GM12891 (cell line): ENCODE measurements at regions not wholly inside any gene's neighbourhood (a gene's known extent, or its start where the extent isn't known, plus 50 kb on each side); places are given as distances from the start of the nearest gene placed in this dataset.

ENCODE experiments used
- DNase-seq: peaks from one replicate; pipeline ENCODE4 v3.0.0; 2011; ENCODE audit warnings: low spot score; ENCODE audit not compliant: insufficient read length
- FAIRE-seq: peaks from 2 replicates; lab custom pipeline; 2011; peaks lifted over from hg19 to GRCh38; lab: Jason Lieb, UNC
- PAX5 ChIP-seq: IDR thresholded peaks from 2 replicates; pipeline ENCODE4 v1.6.1; 2011; ENCODE audit warnings: low read length, moderate library complexity, mild to moderate bottlenecking; ENCODE audit not compliant: insufficient read depth, severe bottlenecking
- POLR2A ChIP-seq: IDR thresholded peaks from 2 replicates; pipeline ENCODE4 v1.6.1; 2011; ENCODE audit warnings: low read depth, low read length, control low read depth
- POLR2AphosphoS5 ChIP-seq: IDR thresholded peaks from 2 replicates; pipeline ENCODE4 v1.6.1; 2011; ENCODE audit warnings: low read depth, low read length, control low read depth
- POU2F2 ChIP-seq: IDR thresholded peaks from 2 replicates; pipeline ENCODE4 v1.6.1; 2011; ENCODE audit warnings: low read depth, mild to moderate bottlenecking, control low read depth, low read length, moderate library complexity
- SPI1 ChIP-seq: IDR thresholded peaks from 2 replicates; pipeline ENCODE4 v1.6.1; 2011; ENCODE audit warnings: low read depth, low read length, control low read depth
- TAF1 ChIP-seq: IDR thresholded peaks from 2 replicates; pipeline ENCODE4 v1.6.1; 2011; ENCODE audit warnings: low read depth, low read length, control low read depth

- peak; percentile 41 for FAIRE-seq
- no peak for DNase-seq
- TF ChIP-seq POLR2A (no peak), PAX5 (no peak), TAF1 (no peak), SPI1 (no peak), POLR2AphosphoS5 (no peak), POU2F2 (no peak)
Measured at GRCh38 chr5:91224969-91225368, 158.1 kb downstream of the ARRDC3 start.

GRCh38 chr5:91224456-91224855 lies 158.7 kb downstream of the ARRDC3 start:
- no peak for DNase-seq

GRCh38 chr5:91223886-91224285 lies 159.2 kb downstream of the ARRDC3 start:
- DNase-seq (no peak), FAIRE-seq (no peak)
- no peak for TF ChIP-seq TAF1
- no peak for TF ChIP-seq POU2F2
- TF ChIP-seq POLR2AphosphoS5, result no peak
- no peak for TF ChIP-seq PAX5
- no peak for TF ChIP-seq SPI1
- no peak for TF ChIP-seq POLR2A

More at GRCh38 chr5:91224456-91224855, 158.7 kb downstream of the ARRDC3 start:
- TF ChIP-seq POLR2A (no peak), POU2F2 (no peak), SPI1 (no peak), POLR2AphosphoS5 (no peak), PAX5 (no peak), TAF1 (no peak)
- FAIRE-seq, result no peak

- DNase-seq (no peak), FAIRE-seq (no peak)
- no peak for TF ChIP-seq POLR2A
- no peak for TF ChIP-seq PAX5
- no peak for TF ChIP-seq TAF1
- no peak for TF ChIP-seq SPI1
- TF ChIP-seq POU2F2, result no peak
- TF ChIP-seq POLR2AphosphoS5, result no peak
Measured at GRCh38 chr5:91222482-91222881, 160.6 kb downstream of the ARRDC3 start.

GRCh38 chr5:91221917-91222316 lies 161.2 kb downstream of the ARRDC3 start:
- no peak for FAIRE-seq
- TF ChIP-seq POLR2AphosphoS5 (no peak), POLR2A (no peak), SPI1 (no peak), PAX5 (no peak), POU2F2 (no peak), TAF1 (no peak)
- DNase-seq, result no peak

- no peak for TF ChIP-seq SPI1
- TF ChIP-seq POLR2AphosphoS5, result no peak
- TF ChIP-seq PAX5, result no peak
- no peak for TF ChIP-seq POLR2A
- no peak for TF ChIP-seq TAF1
- no peak for TF ChIP-seq POU2F2
- FAIRE-seq (no peak), DNase-seq (no peak)
Measured at GRCh38 chr5:91219803-91220371, 163.2 kb downstream of the ARRDC3 start.

GRCh38 chr5:91219091-91219802 lies 163.9 kb downstream of the ARRDC3 start:
- FAIRE-seq (no peak), DNase-seq (no peak)
- TF ChIP-seq POLR2AphosphoS5 (no peak), SPI1 (no peak), TAF1 (no peak), POU2F2 (no peak), POLR2A (no peak), PAX5 (no peak)

GRCh38 chr5:91217859-91218258 lies 165.3 kb downstream of the ARRDC3 start:
- FAIRE-seq, result no peak
- no peak for DNase-seq
- no peak for TF ChIP-seq PAX5
- TF ChIP-seq POLR2AphosphoS5, result no peak
- TF ChIP-seq TAF1, result no peak
- TF ChIP-seq SPI1, result no peak
- TF ChIP-seq POLR2A, result no peak
- TF ChIP-seq POU2F2, result no peak

GRCh38 chr5:91214571-91214970 lies 168.5 kb downstream of the ARRDC3 start:
- no peak for TF ChIP-seq POLR2A
- FAIRE-seq (no peak), DNase-seq (no peak)
